SKM-1 (cell line): ENCODE measurements at regions not wholly inside any gene's neighbourhood (a gene's known extent, or its start where the extent isn't known, plus 50 kb on each side); places are given as distances from the start of the nearest gene placed in this dataset.
"Not testable (repeated sequence)": the region's sequence is repeated elsewhere in the genome, so short reads cannot be mapped to it uniquely, and the experiment has no call there.

Source experiments
- DNase-seq: peaks from one replicate; lab custom pipeline; 2025; ENCODE audit not compliant: unreplicated experiment; lab: John Stamatoyannopoulos, UW

DNA sequence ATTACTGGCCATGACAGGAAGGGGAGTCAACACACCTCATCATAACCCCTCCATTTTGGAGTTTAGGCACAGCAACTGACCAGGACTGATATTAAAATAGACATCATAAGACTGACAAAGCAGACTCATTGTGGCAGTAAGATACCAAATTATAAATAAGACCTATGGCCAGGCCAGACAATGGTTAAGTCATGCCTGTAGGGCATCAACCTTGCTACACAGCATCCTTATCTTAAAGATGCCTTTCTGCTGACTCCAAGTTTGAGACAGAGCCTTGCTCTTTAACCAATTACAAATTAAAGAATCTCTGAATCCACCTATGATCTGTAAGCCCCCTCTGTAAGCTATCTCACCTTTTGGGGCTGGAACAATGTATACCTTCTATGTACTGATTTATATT, 65.5 kb downstream of the VCX2 start:
- DNase-seq = no peak

DNA sequence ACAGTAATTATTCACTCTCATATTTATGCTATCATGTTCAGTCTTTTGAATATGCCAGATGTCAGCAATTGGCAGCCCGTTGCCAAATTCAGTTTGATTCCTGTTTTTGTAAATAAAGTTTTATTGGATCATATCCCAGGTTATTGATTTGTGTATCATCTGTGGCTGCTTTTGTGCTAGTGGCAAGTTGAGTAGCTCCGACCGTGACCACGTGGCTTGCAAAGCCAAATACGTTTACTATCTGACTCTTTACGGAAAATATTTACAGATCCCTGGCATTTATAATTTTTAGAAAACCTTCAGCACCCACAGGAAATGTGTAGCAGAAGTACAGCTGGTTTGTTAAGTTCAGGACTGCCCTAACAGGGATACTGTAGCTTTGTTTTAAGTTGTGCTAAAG, 67.4 kb downstream of the VCX2 start:
- no peak for DNase-seq

DNA sequence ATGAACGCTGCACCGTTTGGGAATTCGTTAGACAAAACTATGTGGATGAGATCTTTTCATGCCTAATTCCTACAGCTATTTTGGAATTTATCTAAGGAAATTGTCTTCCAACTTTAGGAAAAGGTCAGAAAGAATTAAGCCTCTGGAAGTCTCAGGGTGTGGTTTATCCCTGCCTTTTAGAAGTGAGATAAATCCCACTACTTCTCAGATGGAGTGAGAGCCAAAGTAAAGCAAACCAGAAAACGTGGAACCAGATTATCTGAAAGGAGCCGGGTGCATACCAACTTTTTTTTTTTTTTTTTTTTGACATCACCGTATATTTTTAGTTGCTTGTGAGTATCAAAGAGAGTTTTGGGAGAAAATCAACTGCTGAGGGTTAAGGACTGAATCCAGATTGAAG, 79.6 kb downstream of the VCX2 start:
- DNase-seq = no peak

DNA sequence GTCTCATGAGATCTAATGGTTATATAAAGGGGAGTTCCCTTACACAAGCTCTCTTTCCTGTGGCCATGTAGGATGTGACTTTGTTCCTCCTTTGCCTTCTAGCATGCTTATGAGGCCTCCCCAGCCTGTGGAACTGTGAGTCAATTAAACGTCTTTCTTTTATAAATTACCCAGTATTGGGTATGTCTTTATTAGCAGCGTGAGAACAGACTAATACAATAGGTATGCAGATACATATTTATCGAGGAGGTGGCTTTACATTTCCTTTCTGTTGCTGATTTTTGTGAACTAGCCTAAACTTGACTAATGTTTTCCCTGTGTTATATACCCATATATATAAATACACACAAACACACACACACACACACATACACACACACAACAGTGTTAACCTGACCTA, 80.2 kb downstream of the VCX2 start:
- DNase-seq = no peak

DNA sequence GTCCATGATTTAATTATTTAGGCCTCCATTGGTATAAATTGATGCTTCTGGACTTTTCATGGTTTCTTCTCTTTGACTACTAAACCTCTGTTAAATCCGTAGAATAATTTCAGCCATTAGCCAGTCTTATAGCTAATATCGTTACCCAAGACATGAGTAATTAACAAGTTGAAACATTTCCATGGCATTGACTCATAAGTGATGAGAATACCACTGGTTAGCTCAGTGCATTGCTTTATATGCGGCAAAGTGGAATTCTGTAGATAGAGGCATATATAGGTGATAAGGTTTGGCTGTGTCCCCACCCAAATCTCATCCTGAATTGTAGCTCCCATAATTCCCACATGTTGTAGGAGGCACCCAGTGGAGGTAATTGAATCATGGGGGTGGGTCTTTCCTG, 80.6 kb downstream of the VCX2 start:
- DNase-seq = no peak

DNA sequence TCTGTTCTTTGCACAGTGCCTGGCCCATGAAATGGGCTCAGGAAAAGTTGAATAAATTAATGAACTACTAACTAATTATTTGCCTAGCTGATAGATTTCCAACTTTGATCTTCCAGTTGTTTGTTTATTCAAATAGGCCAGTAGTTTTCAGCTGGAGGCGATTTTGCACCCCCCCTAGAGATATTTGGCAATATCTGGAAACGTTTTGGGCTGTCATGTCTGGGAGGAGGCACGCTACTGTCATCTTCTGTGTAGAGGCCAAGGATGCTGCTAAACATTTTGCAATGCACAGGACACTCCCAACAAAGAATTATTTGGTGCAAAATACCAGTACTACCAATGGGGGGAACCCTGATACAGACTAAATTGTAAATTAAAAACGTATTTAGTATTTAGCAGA, 81.9 kb downstream of the VCX2 start:
- no peak for DNase-seq

- DNase-seq = no peak
These were observed 87.1 kb downstream of the VCX2 start for GRCh38 chrX:8084006-8084405.

DNA sequence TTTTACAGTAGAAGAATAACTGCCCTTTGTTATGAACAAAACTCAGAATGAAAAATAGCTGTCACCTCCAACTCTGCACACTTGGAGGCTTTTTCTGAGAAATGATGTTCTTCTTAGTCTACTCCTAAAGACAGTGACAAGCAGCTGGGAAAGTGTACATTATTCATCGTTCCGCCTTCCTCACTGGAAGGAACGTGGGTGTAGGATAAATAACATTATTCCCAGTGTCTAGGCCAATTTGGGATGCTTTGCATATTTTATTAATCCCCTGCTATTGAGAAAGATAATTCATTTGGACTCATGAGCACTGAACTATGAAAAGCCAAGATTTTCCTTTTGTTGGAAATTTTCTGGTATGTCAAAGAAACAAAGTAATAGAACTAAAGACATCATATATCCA, 87.8 kb downstream of the VCX2 start:
- no peak for DNase-seq

GRCh38 chrX:8075636-8076035, 95.4 kb downstream of the VCX2 start:
- no peak for DNase-seq

DNA sequence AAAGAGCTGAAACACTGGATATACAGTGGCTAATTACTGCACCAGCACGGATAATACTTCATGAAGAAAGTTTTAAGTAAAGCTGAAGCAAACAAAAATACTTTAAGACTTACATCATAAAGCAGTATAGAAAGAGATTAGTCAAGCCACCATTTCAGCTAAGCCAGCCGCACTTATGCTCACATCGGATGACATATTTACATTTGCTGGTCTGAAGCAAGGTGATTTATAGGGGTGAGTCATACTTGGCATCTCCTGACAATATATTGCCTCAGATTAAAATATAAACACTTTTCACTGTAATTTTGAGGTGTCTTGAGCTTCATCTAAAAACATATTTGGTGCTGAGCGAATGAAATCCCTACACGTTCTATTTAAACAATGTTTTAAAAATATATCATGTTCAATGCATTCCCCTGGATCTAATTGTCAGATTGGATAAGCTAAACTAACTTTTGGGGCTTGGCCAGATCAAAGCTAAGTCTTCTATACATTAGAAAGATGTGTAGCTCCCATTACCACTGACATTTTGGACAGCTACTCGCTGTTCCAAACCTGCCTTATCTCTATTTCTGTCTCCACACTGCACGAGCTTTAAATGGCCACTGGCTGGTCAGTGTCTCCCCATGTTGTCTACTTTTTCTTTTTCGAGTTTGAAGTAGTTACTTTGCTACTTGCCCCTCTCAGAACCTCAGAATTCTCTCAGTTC, 103.2 kb downstream of the VCX2 start:
- DNase-seq = no peak

GRCh38 chrX:8052909-8053308, 118.2 kb downstream of the VCX2 start:
- DNase-seq = no peak

- no peak for DNase-seq
These were observed 121.2 kb downstream of the VCX2 start for GRCh38 chrX:8049827-8050226.

DNA sequence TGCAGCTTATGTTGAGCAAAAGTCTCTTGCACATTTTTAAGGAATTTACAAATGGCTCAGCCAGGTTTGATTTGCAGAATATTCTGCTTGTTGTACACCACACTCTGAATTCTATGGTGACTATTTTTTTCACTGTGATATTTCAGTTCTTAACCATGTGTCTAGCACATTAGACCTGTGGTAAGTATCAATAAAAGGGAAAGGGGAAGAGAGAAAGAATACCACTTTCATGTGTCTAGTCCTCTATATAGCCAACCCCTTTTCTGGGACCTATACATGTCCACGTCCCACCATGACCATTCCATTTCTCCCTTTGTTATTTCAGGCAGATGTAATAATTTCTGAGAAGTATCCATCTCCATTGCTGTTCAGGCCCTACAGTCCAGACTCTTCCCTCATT, 121.3 kb upstream of the PNPLA4 start:
- no peak for DNase-seq

- DNase-seq = no peak
These were observed 117.7 kb upstream of the PNPLA4 start for GRCh38 chrX:8044947-8045346.

- no peak for DNase-seq
These were observed 116.3 kb upstream of the PNPLA4 start for GRCh38 chrX:8043546-8043945.

DNA sequence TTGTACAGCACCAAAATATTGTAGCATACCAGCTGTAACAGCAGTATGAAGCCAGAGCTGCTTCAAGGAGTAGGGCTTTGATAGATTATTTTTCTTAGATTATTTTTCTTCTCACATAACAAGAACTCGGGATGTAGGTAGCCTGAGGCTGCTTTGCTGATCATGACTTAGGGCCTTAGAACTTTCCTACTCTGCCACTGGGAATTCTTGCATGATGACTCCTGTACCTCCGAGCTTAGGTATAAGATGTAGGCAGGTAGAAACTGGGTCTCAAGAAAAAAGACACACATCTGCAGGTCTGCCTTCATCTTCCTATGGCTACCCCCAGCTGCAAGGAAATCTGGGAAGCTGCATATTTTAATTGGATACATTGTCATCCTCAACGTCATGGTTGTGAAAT, 115.9 kb upstream of the PNPLA4 start:
- DNase-seq = no peak

- DNase-seq = no peak
These were observed 115.1 kb upstream of the PNPLA4 start for GRCh38 chrX:8042304-8042703.

GRCh38 chrX:8039711-8040110, 112.5 kb upstream of the PNPLA4 start:
- DNase-seq = not testable (repeated sequence)

DNA sequence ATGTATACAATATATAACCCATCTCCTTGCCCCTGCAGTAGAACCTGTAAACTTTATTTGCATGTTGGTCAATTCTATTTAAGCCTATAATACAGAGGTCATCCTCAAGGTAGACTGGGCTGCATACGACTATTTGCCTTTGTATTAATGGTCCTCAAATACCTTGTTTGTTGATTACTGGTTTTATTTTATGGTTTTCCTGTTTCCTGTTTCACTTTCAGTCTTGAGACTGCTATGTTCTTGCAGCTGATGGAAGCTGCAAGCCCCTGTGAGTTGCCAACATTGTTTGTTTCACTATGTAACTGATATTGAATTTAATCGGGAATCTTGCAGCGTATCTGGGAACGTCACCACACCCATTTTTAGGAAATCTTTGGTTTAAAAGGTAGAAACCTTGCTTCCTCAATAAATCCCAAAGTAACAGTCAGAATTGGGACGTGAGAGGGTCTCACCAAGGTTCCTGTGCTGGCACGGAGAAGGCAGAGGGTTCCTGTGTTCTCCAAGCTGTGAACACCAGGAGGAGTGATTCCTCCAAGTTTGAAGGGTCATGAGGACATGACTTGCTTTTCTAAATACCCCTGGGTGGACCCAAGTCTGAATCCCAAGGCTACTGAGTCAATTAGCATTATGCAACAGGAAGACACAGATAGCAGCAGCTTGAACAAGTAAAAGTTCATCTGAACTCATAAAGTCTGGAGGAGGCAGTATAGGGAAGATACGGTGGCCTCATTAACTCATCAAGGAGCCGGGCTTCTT, 110.6 kb upstream of the PNPLA4 start:
- DNase-seq = no peak

- DNase-seq = no peak
These were observed 109.7 kb upstream of the PNPLA4 start for GRCh38 chrX:8036914-8037313.

DNA sequence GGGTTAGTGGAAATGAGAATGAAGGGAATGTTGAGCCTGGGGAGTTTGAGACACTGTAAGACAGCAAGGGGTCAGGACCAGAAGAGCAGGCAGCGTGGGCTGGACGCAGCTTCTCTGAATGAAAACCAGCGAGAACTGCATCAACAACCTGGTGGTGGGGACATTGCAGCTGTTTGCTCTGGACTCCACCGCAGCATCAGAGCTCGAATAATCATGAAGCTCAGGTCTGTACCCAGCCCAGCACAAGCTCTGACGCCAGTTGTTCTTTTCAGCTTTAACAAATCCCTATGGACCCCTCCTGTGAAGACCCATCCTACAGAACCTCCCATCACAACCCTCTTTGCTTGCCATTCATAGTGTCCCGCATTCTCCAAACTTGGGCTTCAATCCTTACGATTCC, 106.8 kb upstream of the PNPLA4 start:
- DNase-seq = no peak

- no peak for DNase-seq
These were observed 106.0 kb upstream of the PNPLA4 start for GRCh38 chrX:8033175-8033574.

GRCh38 chrX:8030361-8030760, 103.1 kb upstream of the PNPLA4 start:
- no peak for DNase-seq
